Heart right ventricle (tissue), 16 donors: ENCODE measurements at regions not wholly inside any gene's neighbourhood (a gene's known extent, or its start where the extent isn't known, plus 50 kb on each side); places are given as distances from the start of the nearest gene placed in this dataset.

ENCODE experiments used
- ATAC-seq, 8 donors: fragments of 200-7000 bp; cut with Tn5 transposase; one replicate each; pipeline ENCODE4 v1.9.1; 2020; ENCODE audit warnings: mild to moderate bottlenecking in 8 of 8, moderate library complexity in 8 of 8, moderate number of reproducible peaks in 1 of 8
- DNase-seq, 2 donors: peaks; one replicate each; pipeline ENCODE4 v3.0.0-alpha.2; 2020
- H3K27ac ChIP-seq, 10 donors: fragments of 200-600 bp; sonication (generic) in 2 of 10; one replicate each; pipeline versions ENCODE4 v1.5.0 to v1.8.0; 2020 to 2022; ENCODE audit warnings: mild to moderate bottlenecking in 3 of 10
- H3K27me3 ChIP-seq, 7 donors: fragments of 200-600 bp; one replicate each; pipeline ENCODE4 v1.8.0; 2021 to 2022; ENCODE audit warnings: mild to moderate bottlenecking in 2 of 7
- H3K36me3 ChIP-seq, 9 donors: fragments of 200-600 bp; sonication (generic) in 1 of 9; one replicate each; pipeline versions ENCODE4 v1.5.0 to v1.8.0; 2020 to 2022; ENCODE audit warnings: mild to moderate bottlenecking in 2 of 9
- H3K4me1 ChIP-seq, 9 donors: fragments of 200-600 bp; sonication (generic) in 1 of 9; one replicate each; pipeline versions ENCODE4 v1.5.0 to v1.8.0; 2020 to 2022; ENCODE audit warnings: mild to moderate bottlenecking in 4 of 9
- H3K4me3 ChIP-seq, 10 donors: fragments of 200-600 bp; sonication (generic) in 2 of 10; one replicate each; pipeline versions ENCODE4 v1.5.0 to v1.8.0; 2020 to 2022; ENCODE audit warnings: mild to moderate bottlenecking in 7 of 10, moderate library complexity in 2 of 10
- H3K9me3 ChIP-seq, 11 donors: fragments of 200-600 bp in 10 of 11; sonication (generic) in 2 of 11; one replicate each; pipeline versions ENCODE4 v1.5.0 to v1.8.0; 2013 to 2022; ENCODE audit warnings: mild to moderate bottlenecking in 2 of 11, control low read depth in 1 of 11, moderate library complexity in 1 of 11
- WGBS, 2 donors: extraction: QIAGEN DNeasy Blood & Tissue Kit; methylation state at CpG; one replicate each; pipeline ENCODE4 v1.1.7; 2013; ENCODE audit warnings: inconsistent platforms in 1 of 2; 5-methylcytosine and 5-hydroxymethylcytosine counted together
- intact Hi-C, 10 donors: fragments of 100-400 bp; cut with DNase I; formaldehyde crosslinking; loops; one replicate each; pipeline versions ENCODE4 v1.11.1 to v1.14.2; 2022
- TF ChIP-seq, protein P1 (sequence below), 9 donors: fragments of 200-600 bp; sonication (generic) in 2 of 9; IDR thresholded peaks; one replicate each; pipeline versions ENCODE4 v1.5.0 to v1.8.0; 2021 to 2022; ENCODE audit warnings: antibody characterized with exemption in 9 of 9, mild to moderate bottlenecking in 5 of 9, moderate library complexity in 1 of 9
- donor health status: Arrhythmogenic right ventricular cardiomyopathy.
- donor health status: ischemic (EF 13 %, LVEDD 7.1; RV severe dilation, severe dysfunction).
- donor health status: healthy with polysubstance abuse.
- donor health status: DM: no; HTN: yes; CAD: no.
- donor health status: DM: no; HTN: no; CAD: no.
- donor health status: ischemic (EF 25% LVEDD 6.9; RV normal size, moderate dysfunction).
- donor health status: ischemic (EF 25% LVEDD 5.7; RV mildly dilated, moderate dysfunction).
- donor health status: healthy.
- donor health status: DM: yes; HTN: yes; CAD: no.
- donor health status: Ischemic cardiomyopathy.
- donor health status: ischemic (EF 35%, LVEDD 5.7; RV mildly dilated, moderate dysfunction).
- donor health status: nonischemic (EF 11% LVEDD 7.7; RV severe dilation, severe dysfunction).
- donor health status: DM: yes; HTN: yes; CAD: no.
- donor health status: PGD.
- donor health status: ischemic (EF 29% LVEDD 5.4; RV normal size, mild dysfunction).
- donor health status: nonischemic (EF 23%, LVEDD 6.1; RV moderate dilation, normal function).

DNA sequence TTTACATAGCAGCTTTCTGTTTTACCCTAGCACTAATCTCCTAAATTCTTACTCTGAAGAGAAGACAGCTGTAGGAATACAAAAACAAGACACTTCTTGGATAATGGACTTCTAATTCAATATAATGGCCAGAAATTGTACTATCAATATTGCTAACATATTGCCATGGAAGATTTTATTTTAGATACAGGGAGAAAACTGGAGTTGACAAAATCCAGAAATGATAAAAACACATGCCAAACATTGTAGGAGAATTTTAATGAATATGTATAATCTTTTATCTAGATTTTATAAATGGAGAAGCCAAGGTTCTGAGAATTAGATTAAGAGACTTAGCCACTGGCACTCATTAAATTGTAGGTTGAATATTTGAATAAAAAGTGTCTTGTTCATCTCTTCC, 1838.8 kb upstream of the LRRTM1 start:
- ATAC-seq (no peak), DNase-seq (no peak)
- Histone ChIP-seq H3K4me1 (no peaks in the 10 kb centered on the region), H3K27ac (no peak overlapping the region), H3K9me3 (peaks cover 0 to 5% (median 0%) of the 10 kb centered on the region in 11 donors), H3K36me3 (no peaks in the 10 kb centered on the region), H3K27me3 (no peaks in the 10 kb centered on the region), H3K4me3 (no peak overlapping the region)
- intact Hi-C loops = no loop called here
- TF ChIP-seq, protein P1, sequence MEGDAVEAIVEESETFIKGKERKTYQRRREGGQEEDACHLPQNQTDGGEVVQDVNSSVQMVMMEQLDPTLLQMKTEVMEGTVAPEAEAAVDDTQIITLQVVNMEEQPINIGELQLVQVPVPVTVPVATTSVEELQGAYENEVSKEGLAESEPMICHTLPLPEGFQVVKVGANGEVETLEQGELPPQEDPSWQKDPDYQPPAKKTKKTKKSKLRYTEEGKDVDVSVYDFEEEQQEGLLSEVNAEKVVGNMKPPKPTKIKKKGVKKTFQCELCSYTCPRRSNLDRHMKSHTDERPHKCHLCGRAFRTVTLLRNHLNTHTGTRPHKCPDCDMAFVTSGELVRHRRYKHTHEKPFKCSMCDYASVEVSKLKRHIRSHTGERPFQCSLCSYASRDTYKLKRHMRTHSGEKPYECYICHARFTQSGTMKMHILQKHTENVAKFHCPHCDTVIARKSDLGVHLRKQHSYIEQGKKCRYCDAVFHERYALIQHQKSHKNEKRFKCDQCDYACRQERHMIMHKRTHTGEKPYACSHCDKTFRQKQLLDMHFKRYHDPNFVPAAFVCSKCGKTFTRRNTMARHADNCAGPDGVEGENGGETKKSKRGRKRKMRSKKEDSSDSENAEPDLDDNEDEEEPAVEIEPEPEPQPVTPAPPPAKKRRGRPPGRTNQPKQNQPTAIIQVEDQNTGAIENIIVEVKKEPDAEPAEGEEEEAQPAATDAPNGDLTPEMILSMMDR (IDR thresholded peaks at IDR 0.05) = no peak

DNA sequence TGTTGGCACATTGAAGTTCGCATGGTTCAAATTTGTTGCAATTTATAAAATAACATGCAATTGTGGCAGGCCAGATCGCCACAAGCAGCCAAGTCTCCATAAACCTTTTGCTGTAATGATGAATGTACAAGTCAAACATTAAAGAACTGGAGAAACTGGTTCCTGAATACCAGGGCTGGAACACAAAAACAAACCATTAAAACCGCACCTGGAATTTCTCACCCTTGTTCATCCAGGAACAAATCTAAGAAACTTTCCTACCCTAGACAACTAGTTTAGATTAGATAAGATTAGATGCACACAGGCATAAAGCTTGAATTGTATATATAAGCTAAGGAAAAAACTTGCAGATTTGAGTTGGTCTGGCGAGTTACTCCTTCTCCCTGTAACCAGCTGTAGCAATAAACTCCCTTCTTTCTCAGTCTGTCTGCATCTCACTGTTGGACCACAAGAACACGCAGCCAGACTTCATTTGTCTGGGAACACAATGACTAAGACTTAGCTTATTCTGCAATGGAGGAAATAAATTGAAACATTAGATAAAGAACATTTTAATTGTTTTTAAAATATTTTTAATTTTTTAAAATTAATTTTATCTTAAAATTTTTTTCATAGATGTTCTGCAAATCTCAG, 1835.5 kb upstream of the LRRTM1 start:
- TF ChIP-seq, protein P1 (IDR thresholded peaks at IDR 0.05) = no peak
- Histone ChIP-seq H3K9me3 (peaks cover 0 to 5% (median 0%) of the 10 kb centered on the region in 11 donors), H3K36me3 (no peaks in the 10 kb centered on the region), H3K27me3 (no peaks in the 10 kb centered on the region), H3K4me3 (no peak overlapping the region), H3K27ac (no peak overlapping the region), H3K4me1 (no peaks in the 10 kb centered on the region)
- ATAC-seq (no peak), DNase-seq (no peak)
- intact Hi-C loops = no loop called here
- WGBS, 2 donors = 90 to 92% methylated on average over 5 of the region's 5 CpGs

DNA sequence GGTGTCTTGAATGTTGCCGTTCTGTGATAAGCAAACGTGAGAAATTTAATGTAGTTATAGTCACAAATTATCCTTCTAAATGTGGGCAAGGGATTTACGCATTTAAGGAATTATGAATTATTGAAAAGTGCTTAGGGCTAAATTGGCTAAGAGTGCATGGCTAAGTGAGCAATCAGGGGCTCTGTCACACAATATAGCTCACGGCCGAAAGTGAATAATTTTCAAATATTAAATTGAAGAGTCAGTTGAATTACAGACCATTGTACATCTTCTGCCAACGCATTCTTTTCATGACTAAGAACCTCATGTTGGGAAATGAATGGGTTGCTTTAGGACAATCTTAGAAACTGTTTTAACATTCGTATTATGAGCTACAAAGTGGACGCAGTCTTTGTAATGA, 1832.9 kb upstream of the LRRTM1 start:
- TF ChIP-seq, protein P1 (IDR thresholded peaks at IDR 0.05) = no peak
- 91 to 94% methylated on average over 8 of the region's 8 CpGs for WGBS, 2 donors
- intact Hi-C loops = no loop called here
- H3K9me3 ChIP-seq = peaks cover 0 to 24% (median 0%) of the 10 kb centered on the region in 11 donors
- no peak for ATAC-seq
- no peaks in the 10 kb centered on the region for H3K4me1 ChIP-seq
- H3K36me3 ChIP-seq = no peaks in the 10 kb centered on the region
- no peak overlapping the region for H3K27ac ChIP-seq
- H3K4me3 ChIP-seq = no peak overlapping the region
- H3K27me3 ChIP-seq = no peaks in the 10 kb centered on the region
- DNase-seq = no peak

DNA sequence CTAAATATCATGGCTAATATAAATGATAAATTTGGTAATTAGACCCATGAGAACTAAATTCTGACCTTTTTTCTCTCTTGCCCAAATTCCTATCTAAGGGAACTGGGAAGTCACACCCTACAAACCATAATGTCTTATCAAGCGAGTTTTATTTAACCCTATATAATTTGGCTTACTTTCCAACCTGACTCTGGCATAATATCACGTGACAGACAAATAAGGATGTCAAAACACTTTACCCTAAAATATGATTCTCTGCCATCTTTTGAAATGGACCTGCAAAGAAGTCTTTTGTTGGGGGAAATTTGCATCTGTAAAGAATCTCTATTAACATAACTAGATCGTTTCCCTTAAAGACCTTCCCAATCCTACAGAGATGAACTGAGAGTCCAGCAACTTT, 1823.5 kb upstream of the LRRTM1 start:
- DNase-seq (no peak), ATAC-seq (no peak)
- no peaks in the 10 kb centered on the region for H3K27me3 ChIP-seq
- intact Hi-C loops = no loop called here
- no peaks in the 10 kb centered on the region for H3K4me1 ChIP-seq
- no peaks in the 10 kb centered on the region for H3K36me3 ChIP-seq
- WGBS, 2 donors = 80 to 84% methylated on average over 3 of the region's 3 CpGs
- H3K9me3 ChIP-seq = peaks cover 0 to 37% (median 4%) of the 10 kb centered on the region in 11 donors
- H3K27ac ChIP-seq = no peak overlapping the region
- no peak overlapping the region for H3K4me3 ChIP-seq
- TF ChIP-seq, protein P1 (IDR thresholded peaks at IDR 0.05) = no peak
